Activated T-cell treated with anti-CD3 and anti-CD28 coated beads, Interleukin-2, amount 50 U/mL, for 72 hours (primary cell): ENCODE measurements at regions not wholly inside any gene's neighbourhood (a gene's known extent, or its start where the extent isn't known, plus 50 kb on each side); places are given as distances from the start of the nearest gene placed in this dataset.

Experiments used
- ATAC-seq, 2 donors: fragments of 150-1000 bp; cut with Tn5 transposase; replicated peaks in 1 of 2; 2 replicates each; pipeline ENCODE4 v1.10.0; 2021; ENCODE audit warnings: moderate library complexity in 2 of 2, mild to moderate bottlenecking in 1 of 2
- DNase-seq, 2 donors: peaks; one replicate each; pipeline ENCODE4 v3.0.0; 2021 to 2022; ENCODE audit warnings: mixed read lengths in 1 of 2
- H3K27ac Mint-ChIP-seq: one replicate; pipeline ENCODE4 v1.8.0; 2022; ENCODE audit warnings: mild to moderate bottlenecking, moderate library complexity, mixed read lengths
- H3K27me3 Mint-ChIP-seq: one replicate; pipeline ENCODE4 v1.8.0; 2022; ENCODE audit warnings: low read depth, mixed read lengths
- H3K36me3 Mint-ChIP-seq, 2 donors: one replicate each; pipeline ENCODE4 v1.8.0; 2022; ENCODE audit warnings: mixed read lengths in 2 of 2, mild to moderate bottlenecking in 1 of 2; ENCODE audit not compliant: insufficient read depth in 2 of 2
- H3K4me1 Mint-ChIP-seq: one replicate; pipeline ENCODE4 v1.8.0; 2022; ENCODE audit warnings: low read depth, mixed read lengths
- H3K4me3 Mint-ChIP-seq, 2 donors: one replicate each; pipeline ENCODE4 v1.8.0; 2022; ENCODE audit warnings: mild to moderate bottlenecking in 2 of 2, mixed read lengths in 2 of 2, moderate library complexity in 2 of 2
- H3K9me3 Mint-ChIP-seq, 2 donors: one replicate each; pipeline ENCODE4 v1.8.0; 2022; ENCODE audit warnings: mixed read lengths in 2 of 2

DNA sequence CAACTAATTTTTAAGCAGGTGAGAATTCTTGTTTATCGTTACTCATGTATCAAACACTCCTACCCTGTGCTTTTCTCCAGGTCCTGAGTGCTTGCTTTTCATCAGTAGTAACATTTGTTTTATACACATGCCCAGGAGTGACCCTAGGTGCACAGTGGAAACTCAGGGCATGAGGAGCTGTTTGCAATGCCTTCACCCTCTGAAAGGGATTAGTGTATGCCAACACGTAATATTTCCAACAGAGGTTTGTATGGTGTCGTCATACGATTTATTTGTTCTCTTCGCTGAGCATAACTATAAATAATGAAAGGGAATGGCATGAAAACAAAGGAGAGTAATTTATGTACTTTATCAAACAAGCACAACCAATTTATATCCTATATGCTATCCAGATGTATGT is 537.4 kb upstream of the MMS22L start:
- H3K4me3 Mint-ChIP-seq, result no peak overlapping the region
- no peaks in the 10 kb centered on the region for H3K4me1 Mint-ChIP-seq
- ATAC-seq, result no peak
- H3K9me3 Mint-ChIP-seq, result peaks cover 0 to 3% of the 10 kb centered on the region in 2 donors
- H3K27me3 Mint-ChIP-seq, result no peaks in the 10 kb centered on the region
- H3K27ac Mint-ChIP-seq, result no peak overlapping the region
- no peaks in the 10 kb centered on the region for H3K36me3 Mint-ChIP-seq
- DNase-seq, result no peak

DNA sequence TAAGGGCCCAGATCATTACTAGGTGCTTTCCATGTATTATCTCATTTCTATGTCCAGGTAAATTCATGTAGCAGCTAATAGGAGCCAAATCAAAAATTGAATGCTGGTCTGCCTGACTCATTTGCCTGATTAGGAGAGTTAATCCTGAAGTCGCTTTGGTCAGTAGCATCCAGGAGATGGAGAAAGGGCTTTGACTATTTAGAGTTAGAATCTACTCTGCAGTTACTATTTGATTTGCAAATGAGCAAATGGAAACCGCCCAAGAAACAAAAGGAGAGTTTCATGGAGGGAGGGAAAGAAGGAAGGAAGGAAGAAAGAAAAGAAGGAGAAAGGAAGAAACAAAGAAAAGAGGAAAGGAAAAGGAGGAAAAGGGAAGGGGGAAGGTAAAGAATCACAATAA is 539.6 kb upstream of the MMS22L start:
- no peaks in the 10 kb centered on the region for H3K4me1 Mint-ChIP-seq
- no peaks in the 10 kb centered on the region for H3K36me3 Mint-ChIP-seq
- H3K27me3 Mint-ChIP-seq, result no peaks in the 10 kb centered on the region
- no peak overlapping the region for H3K27ac Mint-ChIP-seq
- H3K4me3 Mint-ChIP-seq, result no peak overlapping the region
- ATAC-seq (no peak), DNase-seq (no peak)
- no peaks in the 10 kb centered on the region for H3K9me3 Mint-ChIP-seq

DNA sequence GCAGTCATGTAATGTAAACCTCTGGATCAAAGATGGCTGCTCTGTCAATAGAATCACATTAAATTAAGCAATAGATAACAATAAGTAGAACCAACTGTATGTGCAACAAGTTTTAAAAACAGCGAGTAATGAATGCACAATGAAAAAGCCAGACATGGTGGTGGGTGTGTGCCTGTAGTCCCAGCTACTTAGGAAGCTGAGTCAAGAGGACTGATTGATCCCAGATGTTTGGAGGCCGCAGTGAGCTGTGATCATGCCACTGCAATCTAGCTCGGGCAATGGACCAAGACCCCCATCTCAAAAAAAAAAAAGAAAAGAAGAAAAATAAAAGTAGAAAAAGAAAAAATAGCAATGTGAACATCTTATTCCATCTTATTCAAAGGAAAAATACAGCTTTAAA is 558.7 kb upstream of the MMS22L start:
- H3K4me3 Mint-ChIP-seq, result no peak overlapping the region
- no peaks in the 10 kb centered on the region for H3K36me3 Mint-ChIP-seq
- ATAC-seq, result no peak
- H3K9me3 Mint-ChIP-seq, result no peaks in the 10 kb centered on the region
- no peaks in the 10 kb centered on the region for H3K27me3 Mint-ChIP-seq
- no peak for DNase-seq
- no peak overlapping the region for H3K27ac Mint-ChIP-seq
- H3K4me1 Mint-ChIP-seq, result no peaks in the 10 kb centered on the region

DNA sequence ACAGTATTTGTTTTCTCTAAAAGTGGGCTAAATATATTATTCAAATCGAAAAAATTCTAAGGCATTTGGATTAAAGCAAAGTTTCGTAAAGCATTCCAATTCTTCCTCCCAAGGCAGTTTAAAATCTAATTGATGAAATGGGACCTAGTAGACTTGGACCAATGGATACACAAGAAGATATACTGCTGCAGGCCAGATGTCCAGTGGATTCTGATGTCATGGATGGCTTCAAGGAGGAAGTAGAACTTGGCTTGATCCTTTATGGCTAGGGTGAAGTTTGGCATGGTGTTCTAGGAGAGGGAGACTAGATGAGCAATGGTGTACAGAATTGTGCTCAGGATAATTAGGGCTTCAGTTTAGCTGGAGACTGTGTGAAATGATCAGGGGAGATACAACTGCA is 559.5 kb upstream of the MMS22L start:
- Mint-ChIP-seq H3K27me3 (no peaks in the 10 kb centered on the region), H3K9me3 (no peaks in the 10 kb centered on the region), H3K4me3 (no peak overlapping the region), H3K36me3 (no peaks in the 10 kb centered on the region), H3K4me1 (no peaks in the 10 kb centered on the region), H3K27ac (no peak overlapping the region)
- DNase-seq (no peak), ATAC-seq (no peak)

DNA sequence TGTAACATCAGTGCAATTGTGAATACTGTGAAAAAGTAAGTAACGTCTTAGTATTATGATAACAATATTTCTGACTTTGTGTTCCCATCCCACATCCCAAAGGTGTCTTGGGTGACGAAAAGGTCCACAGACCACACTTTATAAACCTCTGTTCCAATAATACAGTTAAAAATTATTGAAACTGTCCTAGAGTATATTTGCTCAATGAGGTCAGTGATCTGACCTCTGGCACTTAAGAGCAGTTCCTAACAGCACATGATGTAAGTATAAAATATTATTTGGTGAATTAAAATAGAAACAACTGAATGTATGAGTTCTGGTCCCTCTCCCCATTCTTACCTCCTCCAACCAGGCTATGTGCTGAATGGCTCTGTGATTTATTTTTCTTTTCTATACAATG is 566.4 kb upstream of the MMS22L start:
- peaks cover 2% of the 10 kb centered on the region in 2 donors for H3K9me3 Mint-ChIP-seq
- H3K36me3 Mint-ChIP-seq, result no peaks in the 10 kb centered on the region
- DNase-seq, result no peak
- H3K4me3 Mint-ChIP-seq, result no peak overlapping the region
- H3K27me3 Mint-ChIP-seq, result no peaks in the 10 kb centered on the region
- H3K4me1 Mint-ChIP-seq, result no peaks in the 10 kb centered on the region
- no peak for ATAC-seq
- H3K27ac Mint-ChIP-seq, result no peak overlapping the region

DNA sequence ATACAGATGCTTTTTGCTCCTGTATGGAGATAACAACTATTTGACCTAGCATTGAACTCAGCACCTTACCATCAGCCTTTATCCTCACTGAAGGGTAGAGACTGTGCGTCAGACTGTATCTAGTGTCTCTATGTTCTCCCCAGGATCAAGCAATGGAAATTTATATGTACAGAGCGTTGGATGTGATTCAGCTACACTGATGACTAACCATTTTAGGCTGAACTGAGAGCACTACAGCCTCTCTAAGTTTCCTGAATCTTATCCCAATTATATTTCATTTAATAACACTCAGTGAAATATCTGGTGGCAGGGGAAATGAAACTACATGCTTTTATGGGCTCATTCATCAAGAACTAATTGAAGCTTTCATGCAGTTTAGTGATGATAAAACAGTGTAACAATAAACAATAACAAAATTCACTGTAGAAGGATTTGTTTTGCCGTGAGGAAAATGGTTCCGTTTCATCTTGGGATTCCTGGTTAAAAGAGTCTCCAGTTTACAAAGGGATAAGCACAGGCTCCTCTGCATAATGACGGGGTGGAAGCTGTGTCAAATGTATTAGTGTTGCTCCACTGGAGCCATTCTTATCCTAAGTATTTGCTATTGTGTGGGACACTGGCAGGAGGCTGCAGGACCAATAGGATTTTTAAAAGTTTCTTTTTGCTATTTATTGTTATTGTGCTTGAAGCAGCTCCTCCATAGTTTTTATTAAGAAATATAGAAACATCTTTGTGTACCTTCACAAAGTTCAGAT is 567.6 kb upstream of the MMS22L start:
- DNase-seq (no peak), ATAC-seq (no peak)
- no peak overlapping the region for H3K4me3 Mint-ChIP-seq
- no peaks in the 10 kb centered on the region for H3K27me3 Mint-ChIP-seq
- H3K9me3 Mint-ChIP-seq, result peaks cover 2% of the 10 kb centered on the region in 2 donors
- H3K36me3 Mint-ChIP-seq, result no peaks in the 10 kb centered on the region
- H3K4me1 Mint-ChIP-seq, result no peaks in the 10 kb centered on the region
- H3K27ac Mint-ChIP-seq, result no peak overlapping the region

DNA sequence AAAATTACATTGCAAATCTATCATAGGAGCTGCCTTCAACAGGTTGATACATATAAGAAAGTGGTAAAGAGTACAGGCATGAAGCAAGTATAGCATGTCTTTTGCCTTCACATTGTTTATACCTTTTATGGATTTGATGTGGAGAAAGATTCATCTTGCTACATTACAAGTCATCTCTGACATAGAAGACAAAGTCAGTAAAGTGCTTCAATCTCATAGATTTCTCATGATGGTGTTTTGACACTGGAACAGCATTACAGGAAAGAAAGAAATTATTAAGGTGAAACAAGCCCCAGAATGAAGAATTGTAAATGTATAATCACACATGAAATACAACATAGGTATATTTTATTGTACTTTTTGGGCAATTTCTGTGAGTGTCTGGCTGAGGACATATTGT is 580.7 kb upstream of the MMS22L start:
- DNase-seq, result no peak
- H3K36me3 Mint-ChIP-seq, result no peaks in the 10 kb centered on the region
- no peaks in the 10 kb centered on the region for H3K27me3 Mint-ChIP-seq
- ATAC-seq, result no peak
- peaks cover 0 to 2% of the 10 kb centered on the region in 2 donors for H3K9me3 Mint-ChIP-seq
- H3K27ac Mint-ChIP-seq, result no peak overlapping the region
- H3K4me3 Mint-ChIP-seq, result no peak overlapping the region
- H3K4me1 Mint-ChIP-seq, result no peaks in the 10 kb centered on the region

DNA sequence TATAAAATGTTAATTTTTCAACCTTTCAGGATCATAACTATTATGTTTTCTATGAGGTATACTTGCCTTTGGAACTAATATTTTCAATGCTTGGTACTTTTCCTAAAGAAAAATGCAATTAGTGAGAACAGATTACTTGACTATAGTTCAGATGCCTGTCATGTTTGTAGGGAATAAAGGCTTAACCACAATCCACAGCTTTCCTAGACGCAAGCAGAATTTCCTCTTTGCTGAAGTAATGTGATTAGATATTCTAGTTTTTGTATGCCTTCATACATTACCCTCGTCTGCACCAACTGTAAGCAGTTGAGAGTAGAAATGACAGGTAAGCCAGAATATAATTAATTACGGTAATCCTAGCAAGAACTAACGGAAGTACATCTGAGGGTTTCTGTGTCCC is 581.4 kb upstream of the MMS22L start:
- Mint-ChIP-seq H3K4me1 (no peaks in the 10 kb centered on the region), H3K4me3 (no peak overlapping the region), H3K36me3 (peaks cover 0 to under 1% of the 10 kb centered on the region in 2 donors), H3K9me3 (peaks cover 0 to 2% of the 10 kb centered on the region in 2 donors), H3K27me3 (no peaks in the 10 kb centered on the region), H3K27ac (no peak overlapping the region)
- DNase-seq (no peak), ATAC-seq (no peak)

DNA sequence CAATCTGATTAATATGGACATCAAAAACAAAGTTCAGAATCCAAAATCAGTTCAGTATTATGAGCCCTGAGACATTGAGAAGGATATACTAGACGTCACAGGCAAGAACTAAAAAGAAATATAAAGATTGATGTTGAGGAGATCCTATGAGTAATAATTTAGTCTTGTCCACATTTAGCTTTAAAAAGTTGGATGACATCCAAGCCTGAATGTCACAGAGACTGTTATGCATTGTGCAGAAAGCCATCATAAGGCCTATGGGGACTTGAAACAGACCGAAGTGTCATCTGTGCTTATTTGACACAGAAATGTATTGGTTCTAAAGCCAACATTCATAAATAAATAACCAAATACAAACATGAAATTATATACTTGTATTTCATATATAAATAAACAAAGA is 581.8 kb upstream of the MMS22L start:
- no peaks in the 10 kb centered on the region for H3K4me1 Mint-ChIP-seq
- no peak overlapping the region for H3K4me3 Mint-ChIP-seq

DNA sequence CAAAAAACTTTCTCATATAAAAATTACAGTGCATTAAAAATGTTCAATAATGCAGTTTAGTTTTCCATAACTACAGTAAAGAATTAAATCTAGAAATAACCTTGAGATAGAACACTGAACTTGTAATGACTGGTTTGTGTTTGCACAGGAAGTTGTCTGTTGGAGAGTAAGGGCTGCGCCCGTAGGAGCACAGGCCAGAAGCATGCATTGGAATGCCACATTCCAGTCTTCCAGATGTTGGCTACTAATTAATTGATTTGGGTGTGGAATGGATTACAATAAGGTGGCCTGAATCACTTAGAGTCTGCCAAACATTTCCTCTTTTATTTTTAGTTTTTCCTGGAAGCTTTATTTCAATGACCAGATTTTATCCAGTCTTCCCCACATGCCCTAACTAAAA is 582.6 kb upstream of the MMS22L start:
- Mint-ChIP-seq H3K4me3 (no peak overlapping the region), H3K27me3 (no peaks in the 10 kb centered on the region), H3K27ac (no peak overlapping the region), H3K4me1 (no peaks in the 10 kb centered on the region), H3K36me3 (peaks cover 0 to 1% of the 10 kb centered on the region in 2 donors), H3K9me3 (peaks cover 0 to 2% of the 10 kb centered on the region in 2 donors)
- ATAC-seq (no peak), DNase-seq (no peak)

More for the DNA sequence above, 581.8 kb upstream of the MMS22L start:
- Mint-ChIP-seq H3K27me3 (no peaks in the 10 kb centered on the region), H3K36me3 (peaks cover 0 to 1% of the 10 kb centered on the region in 2 donors), H3K9me3 (peaks cover 0 to 2% of the 10 kb centered on the region in 2 donors), H3K27ac (no peak overlapping the region)
- DNase-seq (no peak), ATAC-seq (no peak)

DNA sequence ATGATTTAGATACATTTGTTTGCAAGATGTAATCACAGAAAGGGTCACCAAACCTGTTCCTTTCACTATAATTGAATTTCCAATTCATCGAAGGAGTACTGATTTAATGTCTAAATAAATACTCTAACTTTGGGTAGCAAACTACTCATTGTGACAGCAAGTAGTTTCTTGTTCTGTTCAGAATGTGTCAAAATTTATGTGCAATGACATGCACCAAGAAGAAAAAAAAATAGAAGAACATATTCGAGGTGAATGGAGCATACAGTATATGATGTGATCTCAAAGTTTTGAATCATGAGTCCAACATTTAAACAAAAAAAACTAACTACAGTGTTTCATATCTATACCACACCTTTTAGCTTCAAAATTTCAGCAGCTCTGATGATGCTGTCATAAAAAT is 583.6 kb upstream of the MMS22L start:
- no peaks in the 10 kb centered on the region for H3K27me3 Mint-ChIP-seq
- DNase-seq (no peak), ATAC-seq (no peak)
- H3K27ac Mint-ChIP-seq, result no peak overlapping the region
- no peaks in the 10 kb centered on the region for H3K4me1 Mint-ChIP-seq
- peaks cover 0 to 1% of the 10 kb centered on the region in 2 donors for H3K36me3 Mint-ChIP-seq
- H3K9me3 Mint-ChIP-seq, result peaks cover 0 to 2% of the 10 kb centered on the region in 2 donors
- no peak overlapping the region for H3K4me3 Mint-ChIP-seq

DNA sequence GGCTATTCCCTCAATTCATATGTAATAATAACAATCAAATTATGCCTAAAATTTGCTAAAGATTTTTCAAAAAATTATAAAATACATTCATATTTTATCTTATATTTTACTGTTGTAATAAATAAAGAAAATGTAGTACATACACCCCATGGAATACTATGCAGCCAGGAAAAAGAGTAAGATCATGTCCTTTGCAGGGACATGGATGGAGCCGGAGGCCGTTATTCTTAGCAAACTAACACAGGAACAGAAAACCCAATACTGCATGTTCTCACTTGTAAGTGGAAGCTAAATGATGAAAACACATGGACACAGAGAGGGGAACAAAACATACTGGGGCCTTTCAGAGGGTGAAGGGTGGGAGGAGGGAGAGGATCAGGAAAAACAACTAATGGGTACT is 584.2 kb upstream of the MMS22L start:
- H3K9me3 Mint-ChIP-seq, result peaks cover 0 to 2% of the 10 kb centered on the region in 2 donors
- no peak overlapping the region for H3K27ac Mint-ChIP-seq
- H3K4me3 Mint-ChIP-seq, result no peak overlapping the region
- H3K36me3 Mint-ChIP-seq, result peaks cover 0 to 1% of the 10 kb centered on the region in 2 donors
- DNase-seq (no peak), ATAC-seq (no peak)
- H3K27me3 Mint-ChIP-seq, result no peaks in the 10 kb centered on the region
- no peaks in the 10 kb centered on the region for H3K4me1 Mint-ChIP-seq

DNA sequence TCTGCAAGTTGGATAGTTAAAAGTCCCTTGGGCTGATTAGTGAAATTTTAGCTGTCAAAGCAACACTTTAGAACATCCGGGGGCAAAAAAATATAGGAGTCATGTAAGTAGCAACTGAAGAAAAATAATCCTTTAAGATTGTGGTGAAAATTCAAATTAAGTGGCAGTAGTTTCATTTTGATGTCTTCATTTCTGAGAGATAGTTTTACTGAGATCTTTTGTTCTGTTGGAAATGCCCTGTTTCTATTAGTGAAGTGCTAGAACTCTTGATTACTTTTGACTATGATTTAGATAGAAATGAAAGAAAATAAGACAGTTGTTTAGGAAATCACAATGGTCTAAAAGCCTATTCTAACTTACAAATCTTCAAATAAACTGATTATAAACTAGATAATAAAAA is 587.3 kb upstream of the MMS22L start:
- Mint-ChIP-seq H3K4me3 (no peak overlapping the region), H3K9me3 (peaks cover 0 to 2% of the 10 kb centered on the region in 2 donors), H3K27ac (no peak overlapping the region), H3K36me3 (peaks cover 0 to 1% of the 10 kb centered on the region in 2 donors), H3K4me1 (no peaks in the 10 kb centered on the region), H3K27me3 (no peaks in the 10 kb centered on the region)
- no peak for DNase-seq
- no peak for ATAC-seq

DNA sequence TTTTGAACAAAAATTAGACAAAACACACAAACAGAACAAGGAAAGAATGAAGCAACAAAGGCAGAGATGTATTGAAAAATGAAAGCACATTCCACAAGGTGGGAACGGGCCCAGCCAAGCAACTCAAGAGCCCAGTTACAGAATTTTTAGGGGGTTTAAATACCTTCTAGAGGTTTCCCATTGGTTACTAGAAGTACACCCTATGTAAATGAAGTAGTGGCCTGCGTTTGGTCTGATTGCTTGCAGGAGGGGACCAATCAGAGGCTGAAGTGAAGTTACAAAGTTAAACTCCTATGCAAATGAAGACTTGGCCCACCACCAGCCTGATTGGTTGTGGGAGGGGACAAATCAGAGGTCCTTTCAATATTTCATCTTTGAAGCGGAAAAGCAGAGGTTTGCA is 593.7 kb upstream of the MMS22L start:
- DNase-seq (no peak), ATAC-seq (no peak)
- no peaks in the 10 kb centered on the region for H3K4me1 Mint-ChIP-seq
- H3K27ac Mint-ChIP-seq, result no peak overlapping the region
- no peak overlapping the region for H3K4me3 Mint-ChIP-seq
- H3K36me3 Mint-ChIP-seq, result no peaks in the 10 kb centered on the region
- H3K27me3 Mint-ChIP-seq, result no peaks in the 10 kb centered on the region
- H3K9me3 Mint-ChIP-seq, result peaks cover 0 to 2% of the 10 kb centered on the region in 2 donors
